GM23248 (cell line): ENCODE measurements at regions not wholly inside any gene's neighbourhood (a gene's known extent, or its start where the extent isn't known, plus 50 kb on each side); places are given as distances from the start of the nearest gene placed in this dataset.
"Not testable (repeated sequence)": the region's sequence is repeated elsewhere in the genome, so short reads cannot be mapped to it uniquely, and the experiment has no call there.

ENCODE experiments used
- DNase-seq: peaks from one replicate; pipeline ENCODE4 v3.0.0-alpha.2; 2015
- H2AFZ ChIP-seq: fragments of 200-600 bp; sonication (generic); 2 replicates; pipeline ENCODE4 v1.6.1; 2016; ENCODE audit warnings: antibody characterized with exemption
- H3F3A ChIP-seq: fragments of 200-600 bp; sonication (generic); 2 replicates; pipeline ENCODE4 v1.6.1; 2016; ENCODE audit warnings: mild to moderate bottlenecking, antibody characterized with exemption, mixed run types; ENCODE audit not compliant: insufficient read depth
- H3K27ac ChIP-seq: fragments of 200-600 bp; sonication (generic); 2 replicates; pipeline ENCODE4 v1.5.1; 2016; ENCODE audit warnings: mild to moderate bottlenecking
- H3K27me3 ChIP-seq: fragments of 200-600 bp; sonication (generic); replicated peaks from 2 replicates; pipeline ENCODE4 v1.6.1; 2016; ENCODE audit warnings: mild to moderate bottlenecking; ENCODE audit not compliant: insufficient read depth
- H3K36me3 ChIP-seq: fragments of 200-600 bp; sonication (generic); 2 replicates; pipeline ENCODE4 v1.6.1; 2016; ENCODE audit warnings: low read depth, mild to moderate bottlenecking
- H3K4me1 ChIP-seq: fragments of 200-600 bp; sonication (generic); 2 replicates; pipeline ENCODE4 v1.6.1; 2016; ENCODE audit warnings: mild to moderate bottlenecking; ENCODE audit not compliant: insufficient read depth
- H3K4me2 ChIP-seq: fragments of 200-600 bp; sonication (generic); one replicate; pipeline ENCODE4 v1.6.1; 2016; ENCODE audit warnings: mild to moderate bottlenecking; ENCODE audit not compliant: unreplicated experiment
- H3K4me3 ChIP-seq: fragments of 200-600 bp; sonication (generic); 2 replicates; pipeline ENCODE4 v1.5.1; 2016; ENCODE audit warnings: mild to moderate bottlenecking
- H3K79me2 ChIP-seq: fragments of 200-600 bp; sonication (generic); 2 replicates; pipeline ENCODE4 v1.6.1; 2016; ENCODE audit warnings: mild to moderate bottlenecking; ENCODE audit not compliant: insufficient read depth
- H3K9ac ChIP-seq: fragments of 200-600 bp; sonication (generic); 2 replicates; pipeline ENCODE4 v1.6.1; 2016; ENCODE audit warnings: mild to moderate bottlenecking
- H3K9me2 ChIP-seq: fragments of 200-600 bp; sonication (generic); 2 replicates; pipeline ENCODE4 v1.6.1; 2016; ENCODE audit warnings: mixed run types, mild to moderate bottlenecking, moderate library complexity; ENCODE audit not compliant: insufficient read depth
- H3K9me3 ChIP-seq: fragments of 200-600 bp; sonication (generic); one replicate; pipeline ENCODE4 v1.6.1; 2017; ENCODE audit warnings: low read depth
- H4K20me1 ChIP-seq: fragments of 200-600 bp; sonication (generic); 2 replicates; pipeline ENCODE4 v1.6.0; 2016; ENCODE audit not compliant: insufficient read depth
- EZH2 ChIP-seq: fragments of 200-600 bp; sonication (generic); IDR thresholded peaks from 2 replicates; pipeline ENCODE4 v1.6.1; 2018; ENCODE audit warnings: antibody characterized with exemption, mild to moderate bottlenecking; ENCODE audit not compliant: insufficient read depth, poor library complexity, severe bottlenecking
- EZH2phosphoT487 ChIP-seq: fragments of 200-600 bp; sonication (generic); IDR thresholded peaks from 2 replicates; pipeline ENCODE4 v1.6.1; 2018; ENCODE audit warnings: antibody characterized with exemption, moderate library complexity, mild to moderate bottlenecking, low read depth; ENCODE audit not compliant: insufficient read depth
- WGBS, 2 experiments: methylation state at CpG; one replicate each; pipeline ENCODE4 v1.1.6; 2015 to 2017; ENCODE audit warnings: low lambda C conversion rate in 2 of 2, low coverage in 1 of 2; ENCODE audit errors: missing lambda C conversion rate in 2 of 2; 5-methylcytosine and 5-hydroxymethylcytosine counted together
- in situ Hi-C: fragments of 300-500 bp; cut with MboI; formaldehyde crosslinking; loops from 2 replicates; pipeline ENCODE4 v1.15.0; 2020

- H3K9me2 ChIP-seq, H3F3A ChIP-seq, H2AFZ ChIP-seq, in situ Hi-C loops, H3K4me1 ChIP-seq, H3K36me3 ChIP-seq, DNase-seq, H4K20me1 ChIP-seq, H3K27me3 ChIP-seq, H3K4me3 ChIP-seq, H3K9me3 ChIP-seq, H3K79me2 ChIP-seq, H3K27ac ChIP-seq, H3K9ac ChIP-seq, H3K4me2 ChIP-seq: not testable (repeated sequence)
- whole genome bisulfite sequencing, 2 experiments: 42 to 53% methylated on average over 6 to 10 of the region's 10 CpGs
Measured at GRCh38 chr15:24260407-24260806, 415.2 kb upstream of the NPAP1 start.

DNA sequence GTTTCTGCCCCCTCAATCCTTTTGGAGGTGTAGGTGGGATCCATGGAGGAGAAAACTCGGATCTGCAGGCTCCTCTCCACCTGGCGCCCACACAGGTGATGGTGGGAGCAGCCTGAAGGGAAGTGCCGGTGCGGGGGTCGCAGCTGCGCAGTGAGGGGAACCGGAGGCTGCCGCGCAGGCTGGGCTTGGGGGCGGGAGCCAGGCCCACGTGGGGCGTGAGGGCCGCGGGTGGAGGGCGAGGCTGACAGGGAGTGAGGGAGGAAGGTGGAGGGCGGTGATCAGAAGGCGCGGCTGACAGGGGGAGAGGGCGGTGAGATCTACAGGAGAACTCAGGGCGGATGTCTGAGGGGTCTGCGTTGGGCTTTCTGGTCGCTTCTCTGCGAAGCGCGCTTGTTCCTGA, 414.7 kb upstream of the NPAP1 start:
- 18 to 19% methylated on average over 3 to 15 of the region's 25 CpGs for WGBS, 2 experiments
- H3K27me3 ChIP-seq, H3F3A ChIP-seq, H3K9ac ChIP-seq, DNase-seq, H3K27ac ChIP-seq, H2AFZ ChIP-seq, H3K9me3 ChIP-seq, H3K4me3 ChIP-seq, H3K79me2 ChIP-seq, H3K36me3 ChIP-seq, in situ Hi-C loops, H3K4me2 ChIP-seq, H4K20me1 ChIP-seq, H3K4me1 ChIP-seq, H3K9me2 ChIP-seq: not testable (repeated sequence)

DNA sequence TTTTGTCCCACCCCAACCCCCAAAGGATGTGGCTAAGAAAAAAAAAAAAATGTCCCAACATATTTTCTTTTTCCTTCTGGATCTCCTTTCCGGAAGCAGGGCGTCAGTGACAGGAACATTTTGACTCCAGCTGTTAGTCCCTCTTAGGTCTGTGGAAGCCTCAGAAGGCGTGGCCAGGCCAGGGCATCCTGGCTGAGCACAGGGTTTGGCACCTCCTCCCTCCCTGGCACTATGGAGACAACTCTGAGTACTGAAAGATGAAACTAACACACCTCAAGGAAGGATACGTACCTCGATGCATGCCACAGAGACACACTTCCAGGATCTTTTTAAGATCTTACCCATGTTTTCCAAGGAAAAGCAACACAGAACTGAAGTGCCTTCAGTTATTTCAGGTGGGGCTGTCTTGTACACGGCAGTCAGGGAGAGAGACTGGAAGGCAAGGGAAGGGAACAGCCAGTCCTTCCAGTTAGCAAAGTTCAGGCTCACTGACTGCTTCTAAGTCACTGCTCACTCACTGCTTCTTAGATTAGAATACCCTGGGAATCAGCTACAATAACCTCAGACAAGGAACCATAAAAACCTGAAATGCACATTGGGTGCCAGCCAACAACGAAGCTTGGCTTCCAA, 406.9 kb upstream of the NPAP1 start:
- H3K4me1 ChIP-seq, in situ Hi-C loops, H3K4me3 ChIP-seq, H3K4me2 ChIP-seq, H3K27ac ChIP-seq, H3K27me3 ChIP-seq, H3K79me2 ChIP-seq, H3F3A ChIP-seq, H3K9ac ChIP-seq, H3K36me3 ChIP-seq, H3K9me2 ChIP-seq, H3K9me3 ChIP-seq, H2AFZ ChIP-seq, H4K20me1 ChIP-seq, DNase-seq: not testable (repeated sequence)
- WGBS, 2 experiments: 25 to 30% methylated on average over 7 of the region's 7 CpGs

DNA sequence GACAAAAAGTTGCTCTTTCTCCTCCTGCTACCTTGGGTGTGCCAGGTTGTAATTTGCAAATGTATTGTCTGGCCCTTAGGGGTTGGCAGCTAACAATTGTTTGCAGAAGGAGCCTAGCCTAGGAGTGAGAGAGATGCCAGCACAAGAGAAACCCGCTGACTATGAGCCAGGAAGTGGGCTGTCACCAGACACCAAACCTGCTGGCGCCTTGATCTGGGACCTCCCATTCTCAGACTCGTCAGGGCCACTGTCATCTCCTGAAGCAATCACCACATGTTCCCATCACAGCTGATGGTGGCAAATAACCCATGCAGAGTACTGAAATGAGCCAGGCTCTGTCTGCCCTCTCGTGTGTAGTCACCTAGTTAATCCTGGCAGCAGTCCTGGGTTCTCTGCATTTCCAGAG, 406.4 kb upstream of the NPAP1 start:
- in situ Hi-C loops: no loop called here
- no peaks in the 10 kb centered on the region for H3K79me2 ChIP-seq
- H3K27me3 ChIP-seq: no peaks in the 10 kb centered on the region
- H3K4me3 ChIP-seq: no peak overlapping the region
- H3K4me1 ChIP-seq: no peaks in the 10 kb centered on the region
- H3K9me3 ChIP-seq: no peaks in the 10 kb centered on the region
- H3K4me2 ChIP-seq: no peak overlapping the region
- H3K36me3 ChIP-seq: no peaks in the 10 kb centered on the region
- TF ChIP-seq EZH2phosphoT487 (no peak), EZH2 (no peak)
- H3K27ac ChIP-seq: no peak overlapping the region
- no peaks in the 10 kb centered on the region for H4K20me1 ChIP-seq
- 11% methylated on average over 4 of the region's 4 CpGs for WGBS, 2 experiments
- H2AFZ ChIP-seq: no peak overlapping the region
- H3K9ac ChIP-seq: no peak overlapping the region
- DNase-seq: no peak
- no peaks in the 10 kb centered on the region for H3F3A ChIP-seq
- H3K9me2 ChIP-seq: no peaks in the 10 kb centered on the region

- in situ Hi-C loops: no loop called here
- no peak overlapping the region for H2AFZ ChIP-seq
- no peaks in the 10 kb centered on the region for H4K20me1 ChIP-seq
- H3K4me3 ChIP-seq: no peak overlapping the region
- TF ChIP-seq EZH2phosphoT487 (no peak), EZH2 (no peak)
- no peak overlapping the region for H3K27ac ChIP-seq
- H3K9ac ChIP-seq: no peak overlapping the region
- H3K4me2 ChIP-seq: no peak overlapping the region
- no peaks in the 10 kb centered on the region for H3F3A ChIP-seq
- no peaks in the 10 kb centered on the region for H3K9me3 ChIP-seq
- H3K4me1 ChIP-seq: no peaks in the 10 kb centered on the region
- WGBS, 2 experiments: 42 to 44% methylated on average over 13 of the region's 13 CpGs
- H3K27me3 ChIP-seq: no peaks in the 10 kb centered on the region
- H3K79me2 ChIP-seq: no peaks in the 10 kb centered on the region
- H3K36me3 ChIP-seq: no peaks in the 10 kb centered on the region
- no peak for DNase-seq
- no peaks in the 10 kb centered on the region for H3K9me2 ChIP-seq
Measured at GRCh38 chr15:24269923-24270322, 405.7 kb upstream of the NPAP1 start.

GRCh38 chr15:24271496-24272244, 403.9 kb upstream of the NPAP1 start:
- H3K4me3 ChIP-seq, in situ Hi-C loops, H3K79me2 ChIP-seq, H3K4me1 ChIP-seq, H3K9me2 ChIP-seq, H3K27me3 ChIP-seq, H3K9me3 ChIP-seq, H3F3A ChIP-seq, H3K9ac ChIP-seq, H3K27ac ChIP-seq, DNase-seq, H4K20me1 ChIP-seq, H3K36me3 ChIP-seq, H2AFZ ChIP-seq, H3K4me2 ChIP-seq: not testable (repeated sequence)
- WGBS, 2 experiments: 7 to 17% methylated on average over 5 of the region's 5 CpGs
